Neuronal stem cell (in vitro differentiated cells): ENCODE measurements at regions not wholly inside any gene's neighbourhood (a gene's known extent, or its start where the extent isn't known, plus 50 kb on each side); places are given as distances from the start of the nearest gene placed in this dataset.
"Not testable (repeated sequence)": the region's sequence is repeated elsewhere in the genome, so short reads cannot be mapped to it uniquely, and the experiment has no call there.

ENCODE experiments used
- DNase-seq: peaks from one replicate; pipeline ENCODE4 v3.0.0-alpha.2; 2013; ENCODE audit warnings: low spot score
- H2AFZ ChIP-seq: one replicate; pipeline ENCODE4 v1.6.1; 2013; ENCODE audit warnings: mild to moderate bottlenecking, low read length, inconsistent platforms
- H2AK5ac ChIP-seq: 2 replicates; pipeline ENCODE4 v1.6.1; 2013; ENCODE audit warnings: low read depth, mild to moderate bottlenecking, inconsistent platforms, low read length, moderate library complexity, mixed read lengths
- H2BK120ac ChIP-seq: 2 replicates; pipeline ENCODE4 v1.6.1; 2013; ENCODE audit warnings: low read depth, mild to moderate bottlenecking, inconsistent platforms, low read length, moderate library complexity, mixed read lengths
- H2BK12ac ChIP-seq: one replicate; pipeline ENCODE4 v1.6.1; 2013; ENCODE audit warnings: low read length, inconsistent platforms
- H2BK15ac ChIP-seq: 2 replicates; pipeline ENCODE4 v1.6.1; 2013; ENCODE audit warnings: mild to moderate bottlenecking, low read length, inconsistent platforms, mixed read lengths
- H2BK5ac ChIP-seq: one replicate; pipeline ENCODE4 v1.6.1; 2013; ENCODE audit warnings: inconsistent platforms, mild to moderate bottlenecking, low read length, moderate library complexity
- H3K14ac ChIP-seq: one replicate; pipeline ENCODE4 v1.6.1; 2013; ENCODE audit warnings: low read length, inconsistent platforms
- H3K18ac ChIP-seq: 2 replicates; pipeline ENCODE4 v1.6.1; 2013; ENCODE audit warnings: low read length, inconsistent platforms
- H3K23ac ChIP-seq: 2 replicates; pipeline ENCODE4 v1.6.1; 2013; ENCODE audit warnings: low read depth, mild to moderate bottlenecking, mixed read lengths, low read length, inconsistent platforms; ENCODE audit not compliant: poor library complexity
- H3K27ac ChIP-seq: replicated peaks from 3 replicates; pipeline ENCODE4 v1.5.1; 2013; ENCODE audit warnings: low read length, inconsistent platforms
- H3K27me3 ChIP-seq, 3 experiments: 2 replicates each; pipeline ENCODE4 v1.6.1; 2013; ENCODE audit warnings: low read length in 3 of 3, mild to moderate bottlenecking in 2 of 3, inconsistent platforms in 1 of 3, low read depth in 1 of 3, mixed read lengths in 1 of 3, moderate library complexity in 1 of 3; ENCODE audit not compliant: control insufficient read depth in 3 of 3, insufficient read depth in 3 of 3
- H3K36me3 ChIP-seq, 2 donors: replicated peaks in 1 of 2; 2 replicates each; pipeline ENCODE4 v1.6.1; 2013; ENCODE audit warnings: low read length in 2 of 2; ENCODE audit not compliant: control insufficient read depth in 2 of 2, insufficient read depth in 2 of 2
- H3K4ac ChIP-seq: 2 replicates; pipeline ENCODE4 v1.6.1; 2013; ENCODE audit warnings: inconsistent platforms, mild to moderate bottlenecking, low read length, moderate library complexity
- H3K4me1 ChIP-seq, 2 donors: 1 replicate in 1 of 2; 2 replicates in 1 of 2; pipeline ENCODE4 v1.6.1; 2013; ENCODE audit warnings: low read length in 2 of 2, low read depth in 1 of 2; ENCODE audit not compliant: control insufficient read depth in 2 of 2, insufficient read depth in 1 of 2
- H3K4me2 ChIP-seq: one replicate; pipeline ENCODE4 v1.6.1; 2013; ENCODE audit warnings: mild to moderate bottlenecking, low read length, inconsistent platforms; ENCODE audit not compliant: insufficient read depth, poor library complexity, severe bottlenecking
- H3K4me3 ChIP-seq, 2 donors: 2 replicates each; pipeline ENCODE4 v1.5.1; 2013; ENCODE audit warnings: low read length in 2 of 2, mild to moderate bottlenecking in 2 of 2, inconsistent platforms in 1 of 2, moderate library complexity in 1 of 2
- H3K79me1 ChIP-seq: one replicate; pipeline ENCODE4 v1.6.1; 2013; ENCODE audit warnings: low read depth, mild to moderate bottlenecking, inconsistent platforms, low read length, moderate library complexity
- H3K9ac ChIP-seq: one replicate; pipeline ENCODE4 v1.6.1; 2013; ENCODE audit warnings: mild to moderate bottlenecking, low read depth, low read length, inconsistent platforms; ENCODE audit not compliant: poor library complexity
- H3K9me3 ChIP-seq, 2 donors: replicated peaks in 1 of 2; 2 replicates each; pipeline versions ENCODE3 to v1.6.1; 2013; ENCODE audit warnings: low read length in 2 of 2, mild to moderate bottlenecking in 2 of 2, inconsistent platforms in 1 of 2, low read depth in 1 of 2, mixed read lengths in 1 of 2, moderate library complexity in 1 of 2; ENCODE audit not compliant: control insufficient read depth in 2 of 2, insufficient read depth in 1 of 2
- H4K8ac ChIP-seq: one replicate; pipeline ENCODE4 v1.6.1; 2013; ENCODE audit warnings: low read depth, mild to moderate bottlenecking, inconsistent platforms, low read length, moderate library complexity
- H4K91ac ChIP-seq: one replicate; pipeline ENCODE4 v1.6.1; 2013; ENCODE audit warnings: low read length, low read depth, mild to moderate bottlenecking, inconsistent platforms; ENCODE audit not compliant: poor library complexity
- WGBS, 2 donors: extraction: QIAGEN DNeasy Blood & Tissue Kit; methylation state at CpG; one replicate each; pipeline ENCODE4 v1.1.7; 2013; ENCODE audit warnings: missing lambda C conversion rate in 2 of 2, mixed read lengths in 1 of 2; ENCODE audit not compliant: insufficient read length in 2 of 2, insufficient replicate concordance in 1 of 2; ENCODE audit errors: extremely low coverage in 2 of 2; 5-methylcytosine and 5-hydroxymethylcytosine counted together

- H2BK15ac ChIP-seq, H3K4ac ChIP-seq, H3K4me2 ChIP-seq, H3K4me1 ChIP-seq, H2BK12ac ChIP-seq, H3K9me3 ChIP-seq, H3K4me3 ChIP-seq, H3K36me3 ChIP-seq, H3K79me1 ChIP-seq, H3K27ac ChIP-seq, DNase-seq, H2AFZ ChIP-seq, H2AK5ac ChIP-seq, H2BK5ac ChIP-seq, H3K14ac ChIP-seq, H2BK120ac ChIP-seq, H3K23ac ChIP-seq, H4K8ac ChIP-seq, H3K9ac ChIP-seq, H3K18ac ChIP-seq, H4K91ac ChIP-seq, H3K27me3 ChIP-seq: not testable (repeated sequence)
- WGBS, 2 donors, result no CpG with 5 or more reads among the region's 4 CpGs
These were observed 595.6 kb downstream of the RPIA start for GRCh38 chr2:89287084-89287483.

GRCh38 chr2:89291717-89292298 lies 600.3 kb downstream of the RPIA start:
- no CpG with 5 or more reads among the region's 7 CpGs for WGBS, 2 donors
- H3K27ac ChIP-seq, H2BK5ac ChIP-seq, H4K8ac ChIP-seq, H3K4me3 ChIP-seq, H3K79me1 ChIP-seq, H3K14ac ChIP-seq, H3K9ac ChIP-seq, H3K4ac ChIP-seq, H3K4me1 ChIP-seq, H3K36me3 ChIP-seq, H3K18ac ChIP-seq, H2BK15ac ChIP-seq, DNase-seq, H3K4me2 ChIP-seq, H2BK120ac ChIP-seq, H3K9me3 ChIP-seq, H3K27me3 ChIP-seq, H2BK12ac ChIP-seq, H4K91ac ChIP-seq, H2AFZ ChIP-seq, H3K23ac ChIP-seq, H2AK5ac ChIP-seq: not testable (repeated sequence)

- not testable (repeated sequence) for DNase-seq, H3K4me3 ChIP-seq, H4K8ac ChIP-seq, H2BK120ac ChIP-seq, H3K27ac ChIP-seq, H4K91ac ChIP-seq, H3K36me3 ChIP-seq, H3K79me1 ChIP-seq, H3K18ac ChIP-seq, H3K9me3 ChIP-seq, H2BK15ac ChIP-seq, H2AFZ ChIP-seq, H3K4me2 ChIP-seq, H3K14ac ChIP-seq, H2BK5ac ChIP-seq, H2BK12ac ChIP-seq, H2AK5ac ChIP-seq, H3K4me1 ChIP-seq, H3K23ac ChIP-seq, H3K9ac ChIP-seq, H3K4ac ChIP-seq, H3K27me3 ChIP-seq
- WGBS, 2 donors, result no CpG with 5 or more reads among the region's 4 CpGs
These were observed 601.9 kb downstream of the RPIA start for GRCh38 chr2:89293399-89293798.

GRCh38 chr2:89294335-89294734 lies 602.9 kb downstream of the RPIA start:
- not testable (repeated sequence) for H3K27ac ChIP-seq, H3K4me3 ChIP-seq, H2BK5ac ChIP-seq, H2BK12ac ChIP-seq, H3K4me2 ChIP-seq, H4K8ac ChIP-seq, H2AFZ ChIP-seq, H3K9me3 ChIP-seq, H2AK5ac ChIP-seq, H3K23ac ChIP-seq, H3K14ac ChIP-seq, H3K27me3 ChIP-seq, DNase-seq, H3K4ac ChIP-seq, H3K79me1 ChIP-seq, H3K9ac ChIP-seq, H4K91ac ChIP-seq, H3K4me1 ChIP-seq, H3K36me3 ChIP-seq, H2BK15ac ChIP-seq, H2BK120ac ChIP-seq, H3K18ac ChIP-seq
- WGBS, 2 donors, result no CpG with 5 or more reads among the region's 1 CpG
